Kidney epithelial cell (primary cell): ENCODE measurements at regions not wholly inside any gene's neighbourhood (a gene's known extent, or its start where the extent isn't known, plus 50 kb on each side); places are given as distances from the start of the nearest gene placed in this dataset.

Experiments
- DNase-seq: peaks from one replicate; pipeline ENCODE4 v3.0.0-alpha.2; 2010; ENCODE audit warnings: low read depth
- H3K27me3 ChIP-seq: 2 replicates; pipeline ENCODE4 v1.6.0; 2011; ENCODE audit warnings: low read length; ENCODE audit not compliant: control insufficient read depth, insufficient read depth
- H3K36me3 ChIP-seq: 2 replicates; pipeline ENCODE4 v1.5.1; 2011; ENCODE audit warnings: low read length; ENCODE audit not compliant: control insufficient read depth, insufficient read depth
- H3K4me3 ChIP-seq: 2 replicates; pipeline ENCODE4 v1.5.1; 2011; ENCODE audit warnings: low read depth, mild to moderate bottlenecking, control low read depth, low read length
- CTCF ChIP-seq: IDR thresholded peaks from 2 replicates; pipeline ENCODE4 v1.5.1; 2011; ENCODE audit warnings: mild to moderate bottlenecking, moderate library complexity, low read length, control low read depth, inconsistent platforms; ENCODE audit not compliant: insufficient read depth, poor library complexity, severe bottlenecking

GRCh38 chr1:4974981-4975685, 320.7 kb downstream of the AJAP1 start:
- no peak overlapping the region for H3K4me3 ChIP-seq
- DNase-seq: no peak
- no peak for TF ChIP-seq CTCF
- H3K36me3 ChIP-seq: no peaks in the 10 kb centered on the region
- no peaks in the 10 kb centered on the region for H3K27me3 ChIP-seq

DNA sequence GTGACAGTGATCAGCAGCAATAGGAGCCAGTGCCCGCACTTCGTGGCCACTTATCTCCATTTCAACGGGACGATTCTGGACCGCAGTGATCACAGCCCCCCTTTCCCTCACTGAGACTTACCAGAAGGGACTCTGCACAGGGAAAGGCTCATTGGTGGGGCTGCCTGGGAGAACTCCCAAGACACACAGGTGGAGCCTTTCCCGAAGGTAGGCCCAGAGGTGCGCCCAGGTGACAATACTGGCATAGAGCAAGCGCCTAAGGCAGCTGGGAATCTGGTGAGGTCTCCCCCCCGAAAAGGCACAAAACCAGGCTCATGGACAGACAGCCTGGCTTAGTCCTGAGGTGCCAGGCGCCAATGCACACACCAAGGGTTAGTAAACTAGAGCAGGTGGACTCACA, 318.9 kb downstream of the AJAP1 start:
- no peak for DNase-seq
- Histone ChIP-seq H3K36me3 (no peaks in the 10 kb centered on the region), H3K27me3 (no peaks in the 10 kb centered on the region), H3K4me3 (no peak overlapping the region)
- TF ChIP-seq CTCF: no peak

DNA sequence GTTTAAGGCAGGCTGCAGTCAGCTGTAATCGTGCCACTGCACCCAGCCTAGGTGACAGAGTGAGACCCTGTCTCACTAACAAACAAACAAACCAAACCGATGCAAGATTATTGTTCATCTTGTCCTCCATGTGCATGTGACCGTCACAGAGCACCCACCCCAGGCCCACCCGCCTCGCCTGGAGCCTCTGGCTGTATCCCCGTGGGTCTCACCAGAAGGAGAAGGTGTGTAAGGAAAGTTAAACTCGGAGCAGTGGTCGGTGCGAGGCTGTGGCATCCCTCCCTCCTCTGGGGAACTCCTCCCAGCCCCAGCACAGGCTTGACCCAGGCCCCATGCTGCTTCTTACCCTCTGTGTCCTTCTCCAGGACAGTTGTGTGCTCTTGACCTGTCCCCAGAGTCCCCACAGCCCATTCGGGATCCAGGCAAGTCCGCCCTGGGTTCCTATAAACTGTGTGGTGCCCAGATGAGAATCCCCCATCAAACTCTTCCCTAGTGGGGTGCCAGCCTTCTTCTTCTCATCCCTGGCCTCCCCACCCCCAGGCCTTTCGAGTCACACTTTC, 318.4 kb downstream of the AJAP1 start:
- no peak for TF ChIP-seq CTCF
- no peak for DNase-seq

DNA sequence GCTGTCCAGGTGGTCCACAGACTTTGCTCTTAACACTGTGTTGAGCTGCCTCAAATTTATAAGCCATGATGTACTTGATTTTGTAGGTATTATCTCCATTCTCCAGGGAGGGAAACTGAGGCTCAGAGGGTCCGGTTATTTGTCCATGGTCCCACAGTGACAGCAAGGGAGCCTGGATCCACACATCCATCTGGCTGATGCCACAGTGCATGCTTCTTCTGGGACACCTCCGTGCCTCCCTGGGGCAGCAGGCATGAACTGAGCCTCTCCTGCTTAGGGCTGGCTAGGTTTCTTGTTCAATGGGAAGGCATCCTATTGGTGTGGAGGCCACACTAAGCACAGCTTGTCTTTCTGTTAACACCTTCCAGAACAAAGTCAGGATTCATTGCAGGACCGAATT, 317.3 kb downstream of the AJAP1 start:
- no peaks in the 10 kb centered on the region for H3K36me3 ChIP-seq
- no peak for DNase-seq
- no peak overlapping the region for H3K4me3 ChIP-seq
- no peak for TF ChIP-seq CTCF
- no peaks in the 10 kb centered on the region for H3K27me3 ChIP-seq

More for the DNA sequence above, 318.4 kb downstream of the AJAP1 start:
- Histone ChIP-seq H3K36me3 (no peaks in the 10 kb centered on the region), H3K27me3 (no peaks in the 10 kb centered on the region), H3K4me3 (no peak overlapping the region)

GRCh38 chr1:4970532-4970931, 316.1 kb downstream of the AJAP1 start:
- TF ChIP-seq CTCF: no peak
- DNase-seq: no peak
- no peaks in the 10 kb centered on the region for H3K27me3 ChIP-seq
- H3K4me3 ChIP-seq: no peak overlapping the region
- no peaks in the 10 kb centered on the region for H3K36me3 ChIP-seq

- Histone ChIP-seq H3K4me3 (no peak overlapping the region), H3K36me3 (no peaks in the 10 kb centered on the region), H3K27me3 (no peaks in the 10 kb centered on the region)
- DNase-seq: no peak
- TF ChIP-seq CTCF: no peak
Measured at GRCh38 chr1:4969556-4970129, 315.2 kb downstream of the AJAP1 start.
